CD14-positive monocyte (primary cell): ENCODE measurements at regions not wholly inside any gene's neighbourhood (a gene's known extent, or its start where the extent isn't known, plus 50 kb on each side); places are given as distances from the start of the nearest gene placed in this dataset.

Experiments used
- DNase-seq, 3 donors: peaks; one replicate each; pipeline ENCODE4 v3.0.0-alpha.2; 2011 to 2022
- H2AFZ ChIP-seq: 2 replicates; pipeline ENCODE4 v1.6.0; 2012; ENCODE audit warnings: mild to moderate bottlenecking, low read depth, low read length, inconsistent platforms; ENCODE audit not compliant: insufficient read depth, poor library complexity, severe bottlenecking
- H3K27ac ChIP-seq, 2 donors: 1 replicate in 1 of 2; 2 replicates in 1 of 2; pipeline ENCODE4 v1.5.1; 2012 to 2013; ENCODE audit warnings: low read length in 2 of 2, control low read depth in 1 of 2, inconsistent platforms in 1 of 2, low read depth in 1 of 2, mild to moderate bottlenecking in 1 of 2
- H3K27me3 ChIP-seq, 2 donors: one replicate each; pipeline versions ENCODE4 v1.6.0 to v1.6.1; 2011 to 2013; ENCODE audit warnings: low read length in 2 of 2; ENCODE audit not compliant: control insufficient read depth in 2 of 2, insufficient read depth in 2 of 2
- H3K36me3 ChIP-seq, 2 donors: replicated peaks in 1 of 2; 1 replicate in 1 of 2; 2 replicates in 1 of 2; pipeline versions ENCODE4 v1.5.1 to v1.6.1; 2012 to 2013; ENCODE audit warnings: low read length in 2 of 2, control low read depth in 1 of 2, inconsistent platforms in 1 of 2, mild to moderate bottlenecking in 1 of 2; ENCODE audit not compliant: insufficient read depth in 2 of 2, control insufficient read depth in 1 of 2
- H3K4me1 ChIP-seq, 2 donors: 1 replicate in 1 of 2; 2 replicates in 1 of 2; pipeline versions ENCODE4 v1.5.1 to v1.6.1; 2012 to 2013; ENCODE audit warnings: low read length in 2 of 2, control low read depth in 1 of 2, inconsistent platforms in 1 of 2, mild to moderate bottlenecking in 1 of 2, moderate library complexity in 1 of 2; ENCODE audit not compliant: insufficient read depth in 2 of 2, control insufficient read depth in 1 of 2
- H3K4me2 ChIP-seq: replicated peaks from 2 replicates; pipeline ENCODE3; 2012; ENCODE audit warnings: low read length, moderate library complexity, mild to moderate bottlenecking; ENCODE audit not compliant: poor library complexity, severe bottlenecking; ENCODE audit errors: extremely low read depth
- H3K4me3 ChIP-seq, 3 experiments: fragments of 200-600 bp in 1 of 3; sonication (generic) in 1 of 3; replicated peaks in 1 of 3; 1 replicate in 2 of 3; 2 replicates in 1 of 3; pipeline ENCODE4 v1.5.1; 2011 to 2013; ENCODE audit warnings: low read length in 3 of 3, mild to moderate bottlenecking in 3 of 3, control low read depth in 2 of 3, low read depth in 2 of 3, inconsistent platforms in 1 of 3, moderate library complexity in 1 of 3
- H3K79me2 ChIP-seq: 2 replicates; pipeline ENCODE4 v1.6.0; 2012; ENCODE audit warnings: mild to moderate bottlenecking, control low read depth, inconsistent platforms, low read length, moderate library complexity; ENCODE audit not compliant: insufficient read depth
- H3K9ac ChIP-seq: 2 replicates; pipeline ENCODE4 v1.6.0; 2017; ENCODE audit warnings: low read length, mild to moderate bottlenecking; ENCODE audit not compliant: insufficient read depth, poor library complexity, severe bottlenecking
- H3K9me3 ChIP-seq, 2 donors: replicated peaks in 1 of 2; 1 replicate in 1 of 2; 2 replicates in 1 of 2; pipeline versions ENCODE4 v1.5.1 to v1.6.1; 2012 to 2013; ENCODE audit warnings: low read length in 2 of 2, control low read depth in 1 of 2; ENCODE audit not compliant: control insufficient read depth in 1 of 2, insufficient read depth in 1 of 2
- H4K20me1 ChIP-seq: 2 replicates; pipeline ENCODE4 v1.6.0; 2012; ENCODE audit warnings: mild to moderate bottlenecking, low read length, control low read depth, moderate library complexity; ENCODE audit not compliant: insufficient read depth
- H3K27ac Mint-ChIP-seq, 7 donors: one replicate each; pipeline ENCODE4 v1.8.0; 2020; ENCODE audit warnings: mild to moderate bottlenecking in 7 of 7, mixed read lengths in 7 of 7, moderate library complexity in 6 of 7, inconsistent platforms in 2 of 7
- H3K27me3 Mint-ChIP-seq, 3 donors: one replicate each; pipeline ENCODE4 v1.8.0; 2021 to 2022; ENCODE audit warnings: low read depth in 3 of 3, mild to moderate bottlenecking in 3 of 3, mixed read lengths in 3 of 3, moderate library complexity in 3 of 3, inconsistent platforms in 1 of 3
- H3K36me3 Mint-ChIP-seq, 2 donors: one replicate each; pipeline ENCODE4 v1.8.0; 2020; ENCODE audit warnings: mixed read lengths in 2 of 2, inconsistent platforms in 1 of 2, mild to moderate bottlenecking in 1 of 2
- H3K4me1 Mint-ChIP-seq: one replicate; pipeline ENCODE4 v1.8.0; 2020; ENCODE audit warnings: mild to moderate bottlenecking, mixed read lengths
- H3K4me3 Mint-ChIP-seq, 2 donors: one replicate each; pipeline ENCODE4 v1.8.0; 2020; ENCODE audit warnings: mild to moderate bottlenecking in 2 of 2, mixed read lengths in 2 of 2, moderate library complexity in 1 of 2
- H3K9me3 Mint-ChIP-seq, 7 donors: one replicate each; pipeline ENCODE4 v1.8.0; 2020 to 2022; ENCODE audit warnings: mixed read lengths in 7 of 7, mild to moderate bottlenecking in 6 of 7, moderate library complexity in 6 of 7, inconsistent platforms in 2 of 7
- CTCF ChIP-seq: fragments of 200-600 bp; IDR thresholded peaks from one replicate; pipeline ENCODE4 v1.8.0; 2022; ENCODE audit warnings: antibody characterized with exemption, mild to moderate bottlenecking
- WGBS: methylation state at CpG from one replicate; pipeline ENCODE4 v1.1.5; 2013; ENCODE audit warnings: missing lambda C conversion rate; ENCODE audit not compliant: insufficient coverage; 5-methylcytosine and 5-hydroxymethylcytosine counted together
- intact Hi-C, 2 donors: fragments of 100-400 bp; cut with micrococcal nuclease; formaldehyde crosslinking; loops; one replicate each; pipeline versions ENCODE4 v1.15.0 to v1.15.1; 2023

- H4K20me1 ChIP-seq: no peaks in the 10 kb centered on the region
- H3K4me3 Mint-ChIP-seq: no peak overlapping the region
Observed at GRCh38 chr3:180378496-180378895, 223.5 kb upstream of the TTC14 start.

GRCh38 chr3:180382638-180383180 lies 219.3 kb upstream of the TTC14 start:
- Mint-ChIP-seq H3K9me3 (peaks cover 0 to 4% (median 0%) of the 10 kb centered on the region in 7 donors), H3K27ac (no peak overlapping the region), H3K36me3 (no peaks in the 10 kb centered on the region), H3K4me1 (peaks cover 2% of the 10 kb centered on the region), H3K4me3 (no peak overlapping the region), H3K27me3 (no peaks in the 10 kb centered on the region)
- Histone ChIP-seq H3K79me2 (no peaks in the 10 kb centered on the region), H3K27me3 (no peaks in the 10 kb centered on the region), H3K9ac (no peak overlapping the region), H3K27ac (no peak overlapping the region), H4K20me1 (no peaks in the 10 kb centered on the region), H3K4me3 (no peak overlapping the region), H3K4me2 (no peak overlapping the region), H3K9me3 (no peaks in the 10 kb centered on the region), H3K36me3 (no peaks in the 10 kb centered on the region), H3K4me1 (no peaks in the 10 kb centered on the region), H2AFZ (no peak overlapping the region)
- TF ChIP-seq CTCF: no peak
- intact Hi-C loops: no loop called here
- no peak for DNase-seq
- WGBS: 71% methylated on average over 1 of the region's 2 CpGs

More at GRCh38 chr3:180378496-180378895, 223.5 kb upstream of the TTC14 start:
- Histone ChIP-seq H3K9me3 (no peaks in the 10 kb centered on the region), H3K4me1 (no peaks in the 10 kb centered on the region), H3K4me3 (no peak overlapping the region), H3K9ac (no peak overlapping the region), H3K36me3 (no peaks in the 10 kb centered on the region), H3K27ac (no peak overlapping the region), H3K27me3 (no peaks in the 10 kb centered on the region), H2AFZ (no peak overlapping the region), H3K79me2 (no peaks in the 10 kb centered on the region), H3K4me2 (no peak overlapping the region)
- Mint-ChIP-seq H3K36me3 (no peaks in the 10 kb centered on the region), H3K9me3 (peaks cover 0 to 4% (median 2%) of the 10 kb centered on the region in 7 donors), H3K27me3 (no peaks in the 10 kb centered on the region), H3K4me1 (peaks cover 2% of the 10 kb centered on the region), H3K27ac (no peak overlapping the region)
- no peak for TF ChIP-seq CTCF
- no peak for DNase-seq
- 76% methylated on average over 2 of the region's 4 CpGs for WGBS
- intact Hi-C loops: no loop called here
